Cardiac muscle cell (in vitro differentiated cells and primary cell): ENCODE measurements at regions not wholly inside any gene's neighbourhood (a gene's known extent, or its start where the extent isn't known, plus 50 kb on each side); places are given as distances from the start of the nearest gene placed in this dataset.

Source experiments
- DNase-seq, 2 donors: peaks; one replicate each; pipeline versions ENCODE4 v3.0.0 to v3.0.0-alpha.2; 2010 to 2017; ENCODE audit warnings: low read depth in 1 of 2, low spot score in 1 of 2
- H3K27ac ChIP-seq: fragments of 200-600 bp; sonication (generic); 2 replicates; pipeline ENCODE4 v1.5.1; 2016
- H3K27me3 ChIP-seq: fragments of 200-600 bp; sonication (generic); 2 replicates; pipeline ENCODE4 v1.6.0; 2016; ENCODE audit warnings: control low read depth
- H3K36me3 ChIP-seq: fragments of 200-600 bp; sonication (generic); 2 replicates; pipeline ENCODE4 v1.5.1; 2016; ENCODE audit warnings: control low read depth
- H3K4me1 ChIP-seq: fragments of 200-600 bp; sonication (generic); 2 replicates; pipeline ENCODE4 v1.8.1; 2017; ENCODE audit warnings: low read depth, mild to moderate bottlenecking, mixed run types
- H3K4me3 ChIP-seq: fragments of 200-600 bp; sonication (generic); 2 replicates; pipeline ENCODE4 v1.5.1; 2016; ENCODE audit warnings: mild to moderate bottlenecking
- H3K9me3 ChIP-seq: fragments of 200-600 bp; sonication (generic); 2 replicates; pipeline ENCODE4 v1.5.1; 2017; ENCODE audit warnings: low read depth, mild to moderate bottlenecking, control low read depth
- TF ChIP-seq, protein P1 (sequence below): IDR thresholded peaks from 2 replicates; pipeline ENCODE4 v1.5.1; 2012; ENCODE audit warnings: low read depth, mild to moderate bottlenecking, low read length

DNA sequence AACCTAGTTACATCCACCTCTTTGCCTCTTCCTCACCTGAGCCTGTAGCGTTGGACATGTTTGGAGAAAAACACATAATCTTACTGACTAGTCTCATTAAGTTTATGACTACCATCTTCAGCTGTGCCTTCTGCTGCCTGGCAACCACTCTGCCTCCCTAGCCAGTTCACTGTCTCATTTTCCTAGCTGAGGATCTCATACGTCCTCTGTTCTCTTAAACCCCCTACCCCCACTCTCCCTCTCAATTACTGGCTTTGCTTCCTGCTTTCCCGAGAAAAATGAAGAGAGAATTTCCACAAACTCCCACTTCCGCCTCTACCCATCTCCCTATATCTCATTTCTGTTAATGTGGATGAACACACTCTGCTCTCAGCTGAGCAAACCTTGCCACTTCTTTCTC, 239.3 kb upstream of the POU2AF2 start:
- H3K27ac ChIP-seq, result no peak overlapping the region
- TF ChIP-seq, protein P1, sequence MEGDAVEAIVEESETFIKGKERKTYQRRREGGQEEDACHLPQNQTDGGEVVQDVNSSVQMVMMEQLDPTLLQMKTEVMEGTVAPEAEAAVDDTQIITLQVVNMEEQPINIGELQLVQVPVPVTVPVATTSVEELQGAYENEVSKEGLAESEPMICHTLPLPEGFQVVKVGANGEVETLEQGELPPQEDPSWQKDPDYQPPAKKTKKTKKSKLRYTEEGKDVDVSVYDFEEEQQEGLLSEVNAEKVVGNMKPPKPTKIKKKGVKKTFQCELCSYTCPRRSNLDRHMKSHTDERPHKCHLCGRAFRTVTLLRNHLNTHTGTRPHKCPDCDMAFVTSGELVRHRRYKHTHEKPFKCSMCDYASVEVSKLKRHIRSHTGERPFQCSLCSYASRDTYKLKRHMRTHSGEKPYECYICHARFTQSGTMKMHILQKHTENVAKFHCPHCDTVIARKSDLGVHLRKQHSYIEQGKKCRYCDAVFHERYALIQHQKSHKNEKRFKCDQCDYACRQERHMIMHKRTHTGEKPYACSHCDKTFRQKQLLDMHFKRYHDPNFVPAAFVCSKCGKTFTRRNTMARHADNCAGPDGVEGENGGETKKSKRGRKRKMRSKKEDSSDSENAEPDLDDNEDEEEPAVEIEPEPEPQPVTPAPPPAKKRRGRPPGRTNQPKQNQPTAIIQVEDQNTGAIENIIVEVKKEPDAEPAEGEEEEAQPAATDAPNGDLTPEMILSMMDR, result no peak
- no peaks in the 10 kb centered on the region for H3K9me3 ChIP-seq
- DNase-seq, result no peak
- H3K4me1 ChIP-seq, result peaks cover 13% of the 10 kb centered on the region
- no peaks in the 10 kb centered on the region for H3K36me3 ChIP-seq
- no peak overlapping the region for H3K4me3 ChIP-seq
- no peaks in the 10 kb centered on the region for H3K27me3 ChIP-seq

DNA sequence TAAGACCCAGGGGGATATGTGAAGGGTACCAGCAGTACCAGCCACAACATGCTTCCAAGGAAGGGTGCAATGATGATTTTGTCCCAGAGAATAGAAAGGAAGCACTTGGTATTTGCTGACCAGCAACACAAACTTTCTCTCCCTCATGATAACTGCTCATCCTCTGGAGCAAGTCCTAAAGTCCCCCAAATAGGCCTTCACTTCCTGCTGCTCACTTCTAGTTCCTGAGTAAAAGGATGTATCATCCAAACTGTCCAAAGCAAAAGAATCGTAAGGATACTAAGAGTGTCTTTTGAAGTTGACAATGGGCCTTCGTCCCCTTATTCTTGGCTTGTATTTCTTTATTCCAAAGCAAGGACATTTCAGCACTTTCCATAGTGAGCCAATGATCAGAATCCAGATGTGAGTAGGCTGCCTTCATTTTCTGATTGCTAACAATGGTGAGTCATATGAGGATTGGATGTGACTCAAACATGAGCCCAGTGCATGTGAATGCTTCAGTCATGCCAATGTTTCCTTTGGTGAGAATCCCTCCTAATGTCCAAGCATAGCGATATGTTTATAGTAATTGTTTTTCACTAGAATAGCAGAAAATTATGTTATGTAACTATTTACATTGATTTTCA, 243.4 kb upstream of the POU2AF2 start:
- no peaks in the 10 kb centered on the region for H3K27me3 ChIP-seq
- TF ChIP-seq, protein P1, result no peak
- no peaks in the 10 kb centered on the region for H3K9me3 ChIP-seq
- H3K4me3 ChIP-seq, result no peak overlapping the region
- peaks cover 13% of the 10 kb centered on the region for H3K4me1 ChIP-seq
- no peaks in the 10 kb centered on the region for H3K36me3 ChIP-seq
- DNase-seq, result peak in 1 of 2 donors; percentile 86
- no peak overlapping the region for H3K27ac ChIP-seq

DNA sequence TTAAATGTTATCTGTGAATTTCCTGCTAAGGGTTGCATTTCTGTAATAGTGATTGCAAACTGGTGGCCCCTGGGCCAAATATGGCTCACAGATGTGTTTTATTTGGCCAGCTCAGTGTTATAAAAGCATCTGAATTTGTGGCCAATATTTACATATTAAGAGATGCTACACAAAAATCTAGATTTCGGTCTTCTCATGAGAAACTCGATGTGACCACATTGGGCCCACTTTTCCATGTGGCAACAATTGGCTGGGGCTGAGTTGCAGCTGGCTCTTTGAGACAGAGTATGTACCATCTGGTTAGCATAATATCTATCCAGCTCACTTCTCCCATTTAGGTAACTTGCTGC, 244.5 kb upstream of the POU2AF2 start:
- TF ChIP-seq, protein P1, result no peak
- Histone ChIP-seq H3K27me3 (no peaks in the 10 kb centered on the region), H3K27ac (no peak overlapping the region), H3K4me3 (no peak overlapping the region), H3K36me3 (no peaks in the 10 kb centered on the region), H3K9me3 (no peaks in the 10 kb centered on the region), H3K4me1 (peaks cover 13% of the 10 kb centered on the region)
- DNase-seq, result no peak

DNA sequence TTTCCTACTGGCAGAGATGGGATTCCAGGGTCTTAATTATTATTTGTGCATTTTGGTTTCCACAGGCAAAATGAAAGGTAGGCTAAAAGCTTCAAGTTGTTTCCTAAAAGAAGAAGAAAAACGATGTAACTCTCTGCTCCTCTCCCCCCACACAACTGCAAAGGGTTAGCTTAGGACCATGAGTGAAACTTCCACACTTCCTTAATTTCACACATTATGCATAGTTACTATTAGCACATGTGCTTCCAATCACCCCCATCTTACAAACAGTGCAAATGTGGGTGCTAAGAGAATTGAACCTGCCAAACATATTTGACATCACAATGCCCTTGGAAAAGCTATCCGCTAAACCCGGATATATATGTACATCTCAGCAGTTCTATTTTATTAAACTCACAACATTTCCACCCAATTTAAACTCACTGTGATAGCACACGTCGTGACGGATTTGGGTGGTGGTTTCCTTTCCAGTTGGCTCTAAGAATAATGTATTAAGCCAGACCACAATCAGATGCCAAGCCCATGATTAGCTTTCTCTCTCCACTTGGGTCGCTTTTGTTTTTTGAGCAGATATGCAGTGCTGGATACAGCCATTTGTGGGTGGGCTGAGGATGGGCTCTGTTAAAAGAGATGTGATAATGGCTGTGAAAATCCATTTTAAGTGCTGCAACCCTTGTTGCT, 245.0 kb upstream of the POU2AF2 start:
- Histone ChIP-seq H3K36me3 (no peaks in the 10 kb centered on the region), H3K27me3 (no peaks in the 10 kb centered on the region), H3K4me3 (no peak overlapping the region), H3K9me3 (no peaks in the 10 kb centered on the region), H3K27ac (no peak overlapping the region), H3K4me1 (peaks cover 10% of the 10 kb centered on the region)
- TF ChIP-seq, protein P1, result no peak
- DNase-seq, result peak in 1 of 2 donors; percentile 73

DNA sequence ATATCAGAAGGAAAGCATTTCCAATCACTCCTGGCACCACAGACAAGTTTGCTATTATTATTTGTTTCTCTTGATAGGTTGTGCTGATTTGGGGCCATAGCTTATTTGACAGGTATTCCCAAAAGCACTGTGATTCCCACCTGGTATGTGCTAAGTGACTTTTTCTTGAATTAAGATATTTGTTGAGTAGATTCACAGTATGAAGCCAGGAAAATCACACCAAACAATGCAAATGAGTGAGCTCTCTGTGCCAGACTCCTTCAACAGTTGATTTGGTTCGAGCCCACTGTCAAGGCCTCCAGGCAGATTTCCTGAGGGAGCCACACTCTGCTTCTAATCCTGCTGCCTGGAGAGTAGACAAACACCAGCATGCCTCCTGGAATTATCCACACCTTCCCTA, 253.0 kb upstream of the POU2AF2 start:
- H3K27me3 ChIP-seq, result no peaks in the 10 kb centered on the region
- no peak overlapping the region for H3K4me3 ChIP-seq
- H3K9me3 ChIP-seq, result no peaks in the 10 kb centered on the region
- H3K4me1 ChIP-seq, result no peaks in the 10 kb centered on the region
- no peak overlapping the region for H3K27ac ChIP-seq
- no peak for DNase-seq
- TF ChIP-seq, protein P1, result no peak
- no peaks in the 10 kb centered on the region for H3K36me3 ChIP-seq
